ENCODE measurements at regions not wholly inside any gene's neighbourhood (a gene's known extent, or its start where the extent isn't known, plus 50 kb on each side); places are given as distances from the start of the nearest gene placed in this dataset.
"Not testable (repeated sequence)": the region's sequence is repeated elsewhere in the genome, so short reads cannot be mapped to it uniquely, and the experiment has no call there.

DNA sequence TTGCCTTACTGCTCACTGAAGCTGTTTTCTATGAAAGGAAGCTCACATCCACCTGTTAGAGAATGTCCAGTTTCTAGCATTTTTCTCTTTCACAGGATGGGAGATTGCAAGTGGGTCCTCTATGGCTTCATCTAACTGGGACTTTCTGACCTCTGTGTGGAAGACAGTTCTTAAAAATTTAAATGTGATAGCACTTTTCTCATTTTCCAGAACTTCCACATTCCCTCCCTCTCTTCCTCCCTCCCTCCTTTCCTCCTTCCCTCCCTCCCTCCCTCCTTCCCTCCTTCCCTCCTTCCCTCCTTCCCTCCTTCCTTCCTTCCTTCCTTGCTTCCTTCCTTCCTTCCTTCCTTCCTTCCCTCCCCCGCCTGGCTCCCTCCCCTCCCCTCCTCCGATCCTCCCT, 291.1 kb downstream of the DOK5 start:
- ATAC-seq (no peak), DNase-seq (no peak)
- WGBS, result 54% methylated on average over 2 of the region's 2 CpGs
- no peak overlapping the region for H3K4me3 ChIP-seq (ENCODE audit: low read length)
- intact Hi-C loops (cut with DNase I), result loop anchor here in 1 of 4 donors (10.0 kb wide), 1 partner anchor 62 kb away; no protein-coding TSS in a partner anchor
- no peaks in the 10 kb centered on the region for H3K27me3 ChIP-seq (ENCODE audit: control insufficient read depth, insufficient read depth)
- no peaks in the 10 kb centered on the region for H3K9me3 ChIP-seq (ENCODE audit: control insufficient read depth, low read length)
- no peaks in the 10 kb centered on the region for H3K4me1 ChIP-seq (ENCODE audit: control insufficient read depth, insufficient read depth, low read length)
- H3K27ac ChIP-seq (ENCODE audit: low read length), result no peak overlapping the region

DNA sequence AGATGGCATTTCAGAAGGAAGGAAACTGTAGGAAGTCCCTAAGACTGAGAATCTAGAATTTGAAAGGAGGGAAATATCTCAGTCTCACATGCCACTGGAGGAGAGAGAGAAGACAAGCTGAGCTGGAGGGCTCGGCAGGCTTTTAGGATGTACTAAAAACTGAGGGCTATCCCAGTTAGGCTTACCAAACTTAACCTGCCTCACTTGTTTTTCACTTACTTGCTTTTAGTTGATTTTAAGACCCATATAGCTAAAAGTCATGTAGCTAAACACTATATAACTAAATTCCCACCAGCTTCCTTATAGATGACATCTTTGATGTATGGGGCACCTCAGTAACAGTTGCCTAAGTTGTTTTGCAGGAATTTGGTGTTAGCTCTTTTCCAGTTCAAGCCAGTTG, 288.0 kb downstream of the DOK5 start:
- Histone ChIP-seq H3K9me3 (ENCODE audit: control insufficient read depth, low read length) (no peaks in the 10 kb centered on the region), H3K27me3 (ENCODE audit: control insufficient read depth, insufficient read depth) (no peaks in the 10 kb centered on the region), H3K27ac (ENCODE audit: low read length) (no peak overlapping the region), H3K4me1 (ENCODE audit: control insufficient read depth, insufficient read depth, low read length) (no peaks in the 10 kb centered on the region), H3K4me3 (ENCODE audit: low read length) (no peak overlapping the region)
- DNase-seq (no peak), ATAC-seq (no peak)
- 89% methylated on average over 1 of the region's 1 CpG for WGBS
- intact Hi-C loops (cut with DNase I), result loop anchor here in 1 of 4 donors (10.0 kb wide), 1 partner anchor 59 kb away; no protein-coding TSS in a partner anchor

DNA sequence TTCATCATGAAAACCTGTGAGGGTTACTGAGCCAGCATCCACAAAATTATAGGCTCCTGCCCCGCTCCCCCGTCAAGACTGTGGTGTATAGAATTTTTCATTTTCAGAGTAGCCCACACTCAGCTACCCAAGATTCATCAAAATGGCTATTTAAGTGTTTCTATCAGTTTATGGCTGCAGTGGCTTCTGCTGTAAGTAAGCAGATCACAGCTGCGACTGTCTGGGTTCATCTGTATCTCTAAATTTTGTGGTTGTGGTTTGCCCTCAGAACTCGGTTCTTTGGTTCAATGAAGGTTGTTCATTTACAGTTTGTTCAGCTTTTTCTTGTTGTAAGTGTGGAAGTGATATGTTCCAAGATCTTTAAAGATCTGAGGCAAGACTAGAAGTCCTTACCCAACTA, 284.2 kb downstream of the DOK5 start:
- Histone ChIP-seq H3K27ac (ENCODE audit: low read length) (no peak overlapping the region), H3K4me1 (ENCODE audit: control insufficient read depth, insufficient read depth, low read length) (no peaks in the 10 kb centered on the region), H3K27me3 (ENCODE audit: control insufficient read depth, insufficient read depth) (no peaks in the 10 kb centered on the region), H3K9me3 (ENCODE audit: control insufficient read depth, low read length) (no peaks in the 10 kb centered on the region), H3K4me3 (ENCODE audit: low read length) (no peak overlapping the region)
- intact Hi-C loops (cut with DNase I), result no loop called here
- 84% methylated on average over 4 of the region's 4 CpGs for WGBS
- no peak for DNase-seq
- ATAC-seq, result no peak

DNA sequence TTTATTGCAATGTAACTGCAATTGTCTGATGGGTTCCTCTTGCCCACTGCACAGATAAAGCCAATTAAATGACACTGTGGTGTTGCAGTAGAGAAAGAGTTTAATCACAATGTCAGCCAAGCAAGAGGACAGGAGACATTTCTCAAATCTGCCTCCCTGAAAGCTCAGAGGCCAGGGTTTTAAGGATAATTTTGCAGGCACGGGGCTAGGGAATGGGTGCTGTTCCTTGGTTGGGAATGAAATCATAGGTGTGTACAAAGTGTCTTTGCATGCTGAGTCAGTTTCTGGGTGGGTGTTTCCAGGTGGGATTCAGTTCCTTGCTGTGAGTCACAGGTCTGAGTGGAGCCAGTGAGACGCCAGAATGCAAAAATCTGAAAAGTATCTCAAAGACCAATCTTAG, 271.4 kb downstream of the DOK5 start:
- H3K9me3 ChIP-seq (ENCODE audit: control insufficient read depth, low read length), result no peaks in the 10 kb centered on the region
- H3K4me3 ChIP-seq (ENCODE audit: low read length), result no peak overlapping the region
- H3K4me1 ChIP-seq (ENCODE audit: control insufficient read depth, insufficient read depth, low read length), result no peaks in the 10 kb centered on the region
- H3K27me3 ChIP-seq (ENCODE audit: control insufficient read depth, insufficient read depth), result no peaks in the 10 kb centered on the region
- H3K27ac ChIP-seq (ENCODE audit: low read length), result no peak overlapping the region
- DNase-seq, result no peak
- no peak for ATAC-seq
- intact Hi-C loops (cut with DNase I), result no loop called here
- 77% methylated on average over 2 of the region's 2 CpGs for WGBS

DNA sequence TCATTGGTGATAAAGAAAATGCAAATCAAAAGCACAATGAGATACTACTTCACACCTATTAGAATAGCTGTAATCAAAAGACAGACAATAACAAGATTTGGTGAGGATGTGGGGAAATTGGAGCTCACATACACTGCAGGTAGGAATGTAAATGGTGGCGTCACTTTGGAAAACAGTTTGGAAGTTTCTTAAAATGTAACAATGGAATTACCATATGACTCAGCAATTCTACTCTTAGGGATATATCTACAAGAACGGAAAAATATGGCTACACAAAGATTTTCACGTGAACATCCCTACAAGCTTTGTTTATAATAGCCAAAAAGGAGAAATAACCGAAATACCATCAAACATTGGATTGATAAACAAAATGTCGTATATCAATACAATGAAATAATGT, 270.4 kb downstream of the DOK5 start:
- WGBS, result 87% methylated on average over 5 of the region's 5 CpGs
- intact Hi-C loops (cut with DNase I), result no loop called here
- no peak for ATAC-seq

DNA sequence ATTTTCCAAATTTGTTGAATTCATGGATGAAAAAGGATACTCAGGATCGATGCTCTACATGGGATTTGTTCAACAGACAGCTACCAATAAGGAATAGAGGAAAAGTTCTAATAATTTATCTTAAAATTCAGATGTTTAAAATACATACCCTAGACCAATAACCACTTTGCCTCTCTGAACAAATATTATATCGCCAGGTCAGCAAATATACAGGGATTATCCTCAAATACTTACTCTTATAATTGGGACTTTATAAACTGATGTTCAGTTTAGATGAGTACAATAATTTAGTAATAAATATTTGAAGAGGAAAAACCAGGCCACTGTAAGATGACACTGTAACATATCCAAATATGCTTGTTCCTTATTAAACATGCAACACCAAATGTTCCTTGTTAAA, 268.7 kb downstream of the DOK5 start:
- H3K27me3 ChIP-seq (ENCODE audit: control insufficient read depth, insufficient read depth), result no peaks in the 10 kb centered on the region
- DNase-seq (no peak), ATAC-seq (no peak)
- H3K27ac ChIP-seq (ENCODE audit: low read length), result no peak overlapping the region
- 78% methylated on average over 2 of the region's 2 CpGs for WGBS
- no peaks in the 10 kb centered on the region for H3K4me1 ChIP-seq (ENCODE audit: control insufficient read depth, insufficient read depth, low read length)
- intact Hi-C loops (cut with DNase I), result no loop called here
- no peaks in the 10 kb centered on the region for H3K9me3 ChIP-seq (ENCODE audit: control insufficient read depth, low read length)
- no peak overlapping the region for H3K4me3 ChIP-seq (ENCODE audit: low read length)

More for the DNA sequence above, 270.4 kb downstream of the DOK5 start:
- no peaks in the 10 kb centered on the region for H3K27me3 ChIP-seq (ENCODE audit: control insufficient read depth, insufficient read depth)
- H3K4me3 ChIP-seq (ENCODE audit: low read length), result no peak overlapping the region
- no peak for DNase-seq
- no peaks in the 10 kb centered on the region for H3K9me3 ChIP-seq (ENCODE audit: control insufficient read depth, low read length)
- no peaks in the 10 kb centered on the region for H3K4me1 ChIP-seq (ENCODE audit: control insufficient read depth, insufficient read depth, low read length)
- no peak overlapping the region for H3K27ac ChIP-seq (ENCODE audit: low read length)

DNA sequence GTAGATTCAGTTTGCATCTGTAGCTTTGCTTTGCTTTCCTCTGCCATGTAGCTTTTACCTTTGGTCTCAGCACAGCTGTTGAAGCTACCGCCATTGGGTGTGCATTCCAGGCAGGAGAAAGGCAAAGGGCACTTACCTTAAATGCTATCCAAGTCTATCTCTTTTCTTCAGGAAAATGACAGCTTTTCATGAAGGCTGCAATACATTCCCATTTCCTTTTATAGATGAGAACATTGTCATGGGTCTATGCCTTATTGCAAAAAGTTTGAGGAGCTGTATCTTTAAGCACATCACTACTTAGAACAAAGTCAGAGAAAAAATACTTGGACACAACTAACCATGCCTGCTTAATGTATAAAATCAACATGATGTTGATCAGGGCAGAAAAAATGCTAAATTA, 266.8 kb downstream of the DOK5 start:
- no peaks in the 10 kb centered on the region for H3K4me1 ChIP-seq (ENCODE audit: control insufficient read depth, insufficient read depth, low read length)
- H3K9me3 ChIP-seq (ENCODE audit: control insufficient read depth, low read length), result no peaks in the 10 kb centered on the region
- intact Hi-C loops (cut with DNase I), result no loop called here
- no peak overlapping the region for H3K27ac ChIP-seq (ENCODE audit: low read length)
- WGBS, result 77% methylated on average over 1 of the region's 1 CpG
- no peak for DNase-seq
- H3K27me3 ChIP-seq (ENCODE audit: control insufficient read depth, insufficient read depth), result no peaks in the 10 kb centered on the region
- ATAC-seq, result no peak
- no peak overlapping the region for H3K4me3 ChIP-seq (ENCODE audit: low read length)

DNA sequence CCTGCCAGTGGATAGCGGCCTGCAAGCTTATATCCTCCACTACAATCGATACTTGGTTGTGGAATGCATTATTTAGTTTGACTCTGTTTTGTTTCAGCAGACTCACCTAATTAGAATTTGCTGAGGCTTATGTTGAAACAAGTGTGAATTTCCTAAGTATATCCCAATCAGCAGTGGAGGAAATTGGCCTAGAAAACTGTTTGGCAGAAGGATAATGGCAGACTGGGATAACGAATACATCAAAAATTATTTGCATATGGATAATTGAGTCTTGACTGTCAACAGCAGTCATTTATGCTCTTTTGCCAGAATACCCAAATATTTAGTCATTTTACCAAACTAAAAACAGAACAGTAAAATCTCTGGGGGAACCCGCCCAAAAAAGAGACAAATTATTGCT, 261.0 kb downstream of the DOK5 start:
- no peak for ATAC-seq
- H3K4me1 ChIP-seq (ENCODE audit: control insufficient read depth, insufficient read depth, low read length), result no peaks in the 10 kb centered on the region
- H3K9me3 ChIP-seq (ENCODE audit: control insufficient read depth, low read length), result no peaks in the 10 kb centered on the region
- no peak overlapping the region for H3K4me3 ChIP-seq (ENCODE audit: low read length)
- no peak overlapping the region for H3K27ac ChIP-seq (ENCODE audit: low read length)
- intact Hi-C loops (cut with DNase I), result no loop called here
- H3K27me3 ChIP-seq (ENCODE audit: control insufficient read depth, insufficient read depth), result no peaks in the 10 kb centered on the region
- no peak for DNase-seq
- 91% methylated on average over 4 of the region's 4 CpGs for WGBS

DNA sequence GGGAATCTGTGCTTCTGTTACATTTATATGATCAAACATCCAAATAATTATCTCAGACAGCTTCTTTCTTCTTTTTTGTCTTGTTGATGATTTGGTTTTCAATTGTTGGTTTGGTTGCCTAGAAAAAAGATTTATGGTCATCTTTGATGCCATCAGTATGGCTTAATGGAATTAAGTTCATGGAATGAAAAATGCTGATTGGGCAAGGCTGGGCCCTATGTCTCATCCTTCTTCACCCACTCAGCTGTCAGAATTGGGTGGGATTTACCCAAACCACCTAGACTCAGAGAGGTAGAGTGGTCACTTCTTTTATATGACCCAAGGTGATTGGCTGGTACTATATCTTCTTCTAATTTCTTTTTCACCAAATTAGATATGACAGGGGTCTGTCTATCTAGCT, 258.3 kb downstream of the DOK5 start:
- intact Hi-C loops (cut with DNase I), result no loop called here
- Histone ChIP-seq H3K9me3 (ENCODE audit: control insufficient read depth, low read length) (no peaks in the 10 kb centered on the region), H3K4me1 (ENCODE audit: control insufficient read depth, insufficient read depth, low read length) (no peaks in the 10 kb centered on the region), H3K4me3 (ENCODE audit: low read length) (no peak overlapping the region), H3K27ac (ENCODE audit: low read length) (no peak overlapping the region), H3K27me3 (ENCODE audit: control insufficient read depth, insufficient read depth) (no peaks in the 10 kb centered on the region)
- DNase-seq, result no peak
- no peak for ATAC-seq

DNA sequence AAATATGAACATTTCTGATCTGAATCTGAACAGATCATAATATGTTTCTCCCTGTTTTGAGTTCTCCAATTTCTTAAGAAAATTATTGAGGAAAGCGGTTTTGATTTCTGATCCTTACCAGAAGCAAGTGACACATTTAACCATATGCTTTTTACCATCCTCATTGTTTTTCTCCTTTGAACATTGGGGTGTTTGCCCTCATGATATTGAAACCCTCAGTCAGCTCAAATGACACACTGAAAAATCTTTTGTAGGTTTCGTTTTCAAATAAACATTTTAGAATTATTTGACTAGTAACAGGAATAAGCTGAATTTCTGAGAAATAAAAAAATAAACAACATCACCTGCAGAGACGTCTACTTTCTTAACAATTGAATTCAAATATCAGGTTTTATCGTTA, 252.1 kb downstream of the DOK5 start:
- intact Hi-C loops (cut with DNase I), result no loop called here
- 86% methylated on average over 4 of the region's 4 CpGs for WGBS
- Histone ChIP-seq H3K27me3 (ENCODE audit: control insufficient read depth, insufficient read depth) (no peaks in the 10 kb centered on the region), H3K4me1 (ENCODE audit: control insufficient read depth, insufficient read depth, low read length) (no peaks in the 10 kb centered on the region), H3K4me3 (ENCODE audit: low read length) (no peak overlapping the region), H3K9me3 (ENCODE audit: control insufficient read depth, low read length) (no peaks in the 10 kb centered on the region), H3K27ac (ENCODE audit: low read length) (no peak overlapping the region)
- ATAC-seq, result no peak
- DNase-seq, result no peak

DNA sequence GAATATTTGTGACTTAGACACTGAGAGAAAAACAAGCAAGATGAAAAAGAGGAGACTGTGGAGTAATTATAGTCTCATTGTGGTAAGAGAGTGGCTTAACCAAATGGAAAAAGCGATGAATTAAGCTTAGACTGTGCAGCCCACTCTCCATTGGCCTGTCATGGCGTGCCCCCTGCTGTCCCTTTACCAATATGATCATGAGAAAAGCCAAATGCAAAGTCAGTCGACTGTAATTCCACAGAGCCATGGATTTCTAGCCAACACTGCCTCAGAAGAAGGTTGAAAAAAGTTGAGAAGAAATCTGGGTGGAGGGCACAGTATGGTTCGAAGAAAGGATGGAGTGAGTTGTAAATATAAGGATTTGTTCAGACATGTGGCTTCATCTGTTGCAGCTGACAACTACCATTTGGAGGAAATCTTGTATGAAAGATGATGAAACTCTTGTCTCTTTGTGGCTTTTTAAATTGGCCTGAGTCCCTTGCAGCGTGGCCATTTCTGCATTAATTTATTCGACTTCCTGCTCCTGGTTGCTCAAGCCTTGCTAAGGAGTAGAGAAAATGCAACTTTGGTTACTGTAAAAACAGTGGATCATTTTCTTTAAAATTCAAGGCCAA, 251.4 kb downstream of the DOK5 start:
- no peak for ATAC-seq
- intact Hi-C loops (cut with DNase I), result no loop called here
- Histone ChIP-seq H3K9me3 (ENCODE audit: control insufficient read depth, low read length) (no peaks in the 10 kb centered on the region), H3K27me3 (ENCODE audit: control insufficient read depth, insufficient read depth) (no peaks in the 10 kb centered on the region), H3K4me3 (ENCODE audit: low read length) (no peak overlapping the region), H3K4me1 (ENCODE audit: control insufficient read depth, insufficient read depth, low read length) (no peaks in the 10 kb centered on the region), H3K27ac (ENCODE audit: low read length) (no peak overlapping the region)
- WGBS, result 56% methylated on average over 6 of the region's 6 CpGs
- DNase-seq, result no peak

DNA sequence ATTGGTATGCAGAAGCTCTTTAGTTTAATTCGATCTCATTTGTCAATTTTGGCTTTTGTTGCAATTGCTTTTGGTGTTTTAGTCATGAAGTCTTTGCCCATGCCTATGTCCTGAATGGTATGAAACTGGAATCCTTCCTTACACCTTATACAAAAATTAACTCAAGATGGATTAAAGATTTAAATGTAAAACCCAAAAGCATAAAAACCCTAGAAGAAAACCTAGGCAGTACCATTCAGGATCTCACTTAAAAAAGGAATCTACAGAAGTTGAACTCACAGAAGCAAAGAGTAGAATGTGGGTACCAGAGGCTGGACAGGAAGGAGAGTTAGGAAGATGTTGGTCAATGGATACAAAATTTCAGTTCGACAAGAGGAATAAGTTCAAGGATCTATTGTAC, 249.9 kb downstream of the DOK5 start:
- DNase-seq; H3K4me1 ChIP-seq (ENCODE audit: control insufficient read depth, insufficient read depth, low read length); H3K9me3 ChIP-seq (ENCODE audit: control insufficient read depth, low read length); H3K27ac ChIP-seq (ENCODE audit: low read length); H3K4me3 ChIP-seq (ENCODE audit: low read length); ATAC-seq; intact Hi-C loops (cut with DNase I); H3K27me3 ChIP-seq (ENCODE audit: control insufficient read depth, insufficient read depth): not testable (repeated sequence)
- WGBS, result 77% methylated on average over 2 of the region's 2 CpGs

All from right cardiac atrium (tissue), 5 donors.